HCT116 (cell line): ENCODE measurements at regions not wholly inside any gene's neighbourhood (a gene's known extent, or its start where the extent isn't known, plus 50 kb on each side); places are given as distances from the start of the nearest gene placed in this dataset.

Source experiments
- ATAC-seq: fragments of 200-7000 bp; cut with Tn5 transposase; 2 replicates; pipeline ENCODE4 v1.9.1; 2020; ENCODE audit warnings: mild to moderate bottlenecking, moderate library complexity
- BruUV-seq: library from RNA; stranded (reverse); fragments of 400-500 nt; replicated peaks from 2 replicates; lab custom pipeline; 2021; lab: Mats Ljungman, UMichigan
- CTCF ChIA-PET: fragments of 300-600 bp; sonication (Branson Sonifier 250); formaldehyde crosslinking; loops from one replicate; lab custom pipeline; 2021; ENCODE audit warnings: antibody characterized with exemption; lab: Charles Lee
- POLR2A ChIA-PET: fragments of 300-600, 350-600 bp; sonication (Branson Sonifier 250); formaldehyde crosslinking; loops from one replicate; lab custom pipeline; 2021; ENCODE audit warnings: antibody characterized with exemption; lab: Charles Lee
- RAD21 ChIA-PET, 2 experiments: fragments of 300-600 bp; sonication (Branson Sonifier 250); formaldehyde crosslinking; loops; one replicate each; lab custom pipeline; 2023; ENCODE audit warnings: low total read pairs in 2 of 2; ENCODE audit not compliant: uncharacterized antibody in 2 of 2, unreplicated experiment in 2 of 2, low non-redundant PET in 1 of 2; lab: Charles Lee
- DNase-seq: peaks from one replicate; pipeline ENCODE4 v3.0.0-alpha.2; 2010; ENCODE audit warnings: low read depth, low spot score
- H2AFZ ChIP-seq: fragments of 200-600 bp; shearing (Covaris generic), sonication (generic); 2 replicates; pipeline ENCODE4 v1.6.1; 2017; ENCODE audit warnings: low read depth, mixed run types, mixed read lengths, antibody characterized with exemption, low read length; ENCODE audit not compliant: poor library complexity, severe bottlenecking
- H3K27ac ChIP-seq: 2 replicates; pipeline ENCODE4 v1.5.1; 2012; ENCODE audit warnings: low read depth, low read length
- H3K27me3 ChIP-seq: fragments of 200-600 bp; sonication (generic); 2 replicates; pipeline ENCODE4 v1.6.1; 2016; ENCODE audit warnings: mixed run types, low read length, mixed read lengths; ENCODE audit not compliant: insufficient read depth
- H3K36me3 ChIP-seq, 2 experiments: fragments of 200-500 bp in 1 of 2; fragments of 200-600 bp in 1 of 2; sonication (Bioruptor generic) in 1 of 2; sonication (generic) in 1 of 2; 2 replicates each; pipeline versions ENCODE4 v1.5.1 to v1.6.1; 2014 to 2016; ENCODE audit warnings: low read length in 2 of 2, inconsistent platforms in 1 of 2, mixed read lengths in 1 of 2, mixed run types in 1 of 2; ENCODE audit not compliant: insufficient read depth in 2 of 2, control insufficient read depth in 1 of 2
- H3K4me1 ChIP-seq, 2 experiments: fragments of 200-600 bp in 1 of 2; sonication (generic) in 1 of 2; 2 replicates each; pipeline versions ENCODE4 v1.5.1 to v1.6.1; 2012 to 2017; ENCODE audit warnings: low read length in 2 of 2, inconsistent platforms in 1 of 2, mild to moderate bottlenecking in 1 of 2, mixed read lengths in 1 of 2, mixed run types in 1 of 2, moderate library complexity in 1 of 2; ENCODE audit not compliant: insufficient read depth in 2 of 2, control insufficient read depth in 1 of 2
- H3K4me2 ChIP-seq: fragments of 200-600 bp; sonication (generic); 2 replicates; pipeline ENCODE4 v1.6.1; 2017; ENCODE audit warnings: mixed run types, low read length, mixed read lengths
- H3K4me3 ChIP-seq, 2 experiments: fragments of 200-600 bp in 1 of 2; sonication (generic) in 1 of 2; replicated peaks in 1 of 2; 2 replicates each; pipeline ENCODE4 v1.5.1; 2011 to 2016; ENCODE audit warnings: low read length in 2 of 2, control low read depth in 1 of 2, low read depth in 1 of 2, mild to moderate bottlenecking in 1 of 2, mixed read lengths in 1 of 2, mixed run types in 1 of 2
- H3K79me2 ChIP-seq: fragments of 200-600 bp; sonication (generic); 2 replicates; pipeline ENCODE4 v1.6.1; 2017; ENCODE audit warnings: mild to moderate bottlenecking, mixed run types, low read length, moderate library complexity, mixed read lengths; ENCODE audit not compliant: insufficient read depth
- H3K9ac ChIP-seq: fragments of 200-600 bp; sonication (generic); 2 replicates; pipeline ENCODE4 v1.6.1; 2016; ENCODE audit warnings: low read length, mixed read lengths
- H3K9me2 ChIP-seq: fragments of 200-600 bp; sonication (generic), shearing (Covaris generic); 2 replicates; pipeline ENCODE4 v1.6.1; 2017; ENCODE audit warnings: mixed run types, mild to moderate bottlenecking, moderate library complexity; ENCODE audit not compliant: insufficient read depth
- H3K9me3 ChIP-seq, 2 experiments: fragments of 200-500 bp in 1 of 2; fragments of 200-600 bp in 1 of 2; sonication (Bioruptor generic) in 1 of 2; sonication (generic) in 1 of 2; 2 replicates each; pipeline ENCODE4 v1.6.1; 2014 to 2017; ENCODE audit warnings: low read length in 2 of 2, mixed read lengths in 2 of 2, inconsistent platforms in 1 of 2, low read depth in 1 of 2, mild to moderate bottlenecking in 1 of 2, mixed run types in 1 of 2, moderate library complexity in 1 of 2; ENCODE audit not compliant: control insufficient read depth in 1 of 2, insufficient read depth in 1 of 2
- H4K20me1 ChIP-seq: fragments of 200-600 bp; sonication (generic), shearing (Covaris generic); 2 replicates; pipeline ENCODE4 v1.6.1; 2017; ENCODE audit warnings: mixed run types, mild to moderate bottlenecking, moderate library complexity; ENCODE audit not compliant: insufficient read depth
- ELF1 ChIP-seq: IDR thresholded peaks from 2 replicates; pipeline ENCODE4 v1.6.1; 2012; ENCODE audit warnings: low read depth, borderline replicate concordance
- POLR2AphosphoS5 ChIP-seq: IDR thresholded peaks from 2 replicates; pipeline ENCODE4 v1.6.1; 2011; ENCODE audit warnings: mild to moderate bottlenecking, low read depth, low read length, moderate library complexity
- SRF ChIP-seq: IDR thresholded peaks from 2 replicates; pipeline ENCODE4 v1.6.1; 2012; ENCODE audit warnings: low read depth
- intact Hi-C: fragments of 100-400 bp; cut with micrococcal nuclease; formaldehyde crosslinking; loops from 2 replicates; pipeline ENCODE4 v1.10.0; 2022
- TF ChIP-seq, protein P1 (sequence below): IDR thresholded peaks from 2 replicates; pipeline ENCODE4 v1.6.1; 2012
- TF ChIP-seq, protein P2 (sequence below): IDR thresholded peaks from 2 replicates; pipeline ENCODE4 v1.6.1; 2012

DNA sequence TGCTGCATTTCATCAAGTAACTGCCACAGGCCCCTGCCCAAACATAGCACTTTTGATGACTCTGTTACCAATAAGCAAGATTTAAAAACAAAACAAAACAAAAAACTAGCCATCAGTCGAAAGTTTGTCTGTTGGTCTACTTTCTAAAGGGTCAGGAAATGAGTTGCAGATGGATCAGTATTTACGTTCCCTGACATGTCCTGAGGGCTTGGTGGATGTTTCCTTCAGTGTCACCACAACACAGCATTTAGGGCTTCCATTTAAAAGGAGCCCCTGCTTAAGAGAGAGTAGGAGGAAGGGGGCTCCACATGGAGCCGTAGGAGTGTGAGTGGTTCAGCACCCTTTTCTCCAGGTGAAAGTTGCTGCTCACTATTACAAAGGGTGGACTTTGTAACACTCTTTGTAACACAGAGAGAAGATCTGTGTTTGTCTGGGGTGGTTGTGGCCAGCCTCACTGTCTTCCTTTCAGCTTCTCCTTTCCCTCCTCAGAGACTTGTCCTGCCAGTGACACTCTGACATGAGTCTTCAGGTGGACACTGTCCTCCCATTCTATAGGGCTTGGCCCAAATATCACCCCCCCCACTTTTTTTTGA is 167.5 kb upstream of the PDE5A start:
- intact Hi-C loops = no loop called here
- DNase-seq = no peak
- RAD21 ChIA-PET = no interaction called here
- H4K20me1 ChIP-seq = no peaks in the 10 kb centered on the region
- no peak overlapping the region for H3K9ac ChIP-seq
- CTCF ChIA-PET = no interaction called here
- no peaks in the 10 kb centered on the region for H3K79me2 ChIP-seq
- ATAC-seq = no peak
- no peaks in the 10 kb centered on the region for H3K36me3 ChIP-seq
- no peaks in the 10 kb centered on the region for H3K9me2 ChIP-seq
- H3K4me1 ChIP-seq = no peaks in the 10 kb centered on the region
- H3K9me3 ChIP-seq = no peaks in the 10 kb centered on the region
- no peak overlapping the region for H2AFZ ChIP-seq
- BruUV-seq = no TSS peak
- no peak overlapping the region for H3K4me2 ChIP-seq
- no peaks in the 10 kb centered on the region for H3K27me3 ChIP-seq
- TF ChIP-seq, protein P1, sequence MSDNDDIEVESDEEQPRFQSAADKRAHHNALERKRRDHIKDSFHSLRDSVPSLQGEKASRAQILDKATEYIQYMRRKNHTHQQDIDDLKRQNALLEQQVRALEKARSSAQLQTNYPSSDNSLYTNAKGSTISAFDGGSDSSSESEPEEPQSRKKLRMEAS = no peak
- no peak for TF ChIP-seq POLR2AphosphoS5
- no peak for TF ChIP-seq SRF
- H3K27ac ChIP-seq = no peak overlapping the region
- POLR2A ChIA-PET = no interaction called here
- no peak overlapping the region for H3K4me3 ChIP-seq

DNA sequence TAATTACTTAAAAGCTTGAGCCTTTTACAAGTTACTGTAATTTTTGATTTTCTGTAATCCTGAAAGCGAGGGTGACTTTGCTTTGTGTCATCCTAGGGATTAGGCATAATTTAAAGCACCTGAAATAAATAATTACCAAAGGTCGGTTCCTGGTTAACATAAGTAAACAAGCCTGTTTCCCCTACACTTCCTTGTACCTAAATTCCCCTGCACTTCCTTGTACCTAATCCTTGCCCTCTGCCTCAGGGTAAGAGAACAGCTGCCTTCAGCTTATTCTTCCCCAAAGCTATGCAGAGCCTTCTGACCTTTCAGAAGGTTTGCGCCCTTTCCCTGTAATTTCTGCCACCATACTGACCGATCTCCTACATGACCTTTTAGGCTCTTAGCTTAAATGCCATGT is 166.1 kb upstream of the PDE5A start:
- TF ChIP-seq POLR2AphosphoS5 (no peak), ELF1 (no peak), SRF (no peak)
- TF ChIP-seq, protein P2, sequence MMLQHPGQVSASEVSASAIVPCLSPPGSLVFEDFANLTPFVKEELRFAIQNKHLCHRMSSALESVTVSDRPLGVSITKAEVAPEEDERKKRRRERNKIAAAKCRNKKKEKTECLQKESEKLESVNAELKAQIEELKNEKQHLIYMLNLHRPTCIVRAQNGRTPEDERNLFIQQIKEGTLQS = no peak
- Histone ChIP-seq H4K20me1 (no peaks in the 10 kb centered on the region), H3K9ac (no peak overlapping the region), H2AFZ (no peak overlapping the region), H3K79me2 (no peaks in the 10 kb centered on the region), H3K4me3 (no peak overlapping the region), H3K27me3 (no peaks in the 10 kb centered on the region), H3K27ac (no peak overlapping the region), H3K4me2 (no peak overlapping the region), H3K9me2 (no peaks in the 10 kb centered on the region), H3K4me1 (no peaks in the 10 kb centered on the region), H3K9me3 (no peaks in the 10 kb centered on the region), H3K36me3 (no peaks in the 10 kb centered on the region)
- ChIA-PET CTCF (interaction anchor here (1.2 kb wide), 1 partner anchor 166 kb away, joined by 4 read pairs; the partner anchor contains the start of gene PDE5A), POLR2A (no interaction called here), RAD21 (no interaction called here)
- intact Hi-C loops = no loop called here
- no peak for ATAC-seq
- no peak for DNase-seq
- no TSS peak for BruUV-seq
